Neural progenitor cell (in vitro differentiated cells): ENCODE measurements at regions not wholly inside any gene's neighbourhood (a gene's known extent, or its start where the extent isn't known, plus 50 kb on each side); places are given as distances from the start of the nearest gene placed in this dataset.

Source experiments
- DNase-seq: peaks from one replicate; pipeline ENCODE4 v3.0.0-alpha.2; 2016; ENCODE audit warnings: low spot score
- H2AFZ ChIP-seq: fragments of 200-600 bp; sonication (generic); replicated peaks from 2 replicates; pipeline ENCODE4 v1.6.1; 2016; ENCODE audit warnings: antibody characterized with exemption
- H3F3A ChIP-seq: fragments of 200-600 bp; sonication (generic); 2 replicates; pipeline ENCODE4 v1.6.1; 2016; ENCODE audit warnings: antibody characterized with exemption, low read depth
- H3K27ac ChIP-seq: fragments of 200-600 bp; sonication (generic); 2 replicates; pipeline ENCODE4 v1.5.1; 2016; ENCODE audit warnings: mild to moderate bottlenecking
- H3K27me3 ChIP-seq: fragments of 200-600 bp; sonication (generic); 2 replicates; pipeline ENCODE4 v1.6.1; 2016; ENCODE audit warnings: mild to moderate bottlenecking, moderate library complexity
- H3K36me3 ChIP-seq: fragments of 200-600 bp; sonication (generic); 2 replicates; pipeline ENCODE4 v1.5.1; 2016
- H3K4me1 ChIP-seq: fragments of 200-600 bp; sonication (generic); 2 replicates; pipeline ENCODE4 v1.6.1; 2016; ENCODE audit warnings: mixed run types
- H3K4me2 ChIP-seq: fragments of 200-600 bp; sonication (generic); 2 replicates; pipeline ENCODE4 v1.6.1; 2016
- H3K4me3 ChIP-seq: fragments of 200-600 bp; sonication (generic); 2 replicates; pipeline ENCODE4 v1.5.1; 2016
- H3K79me2 ChIP-seq: fragments of 200-600 bp; sonication (generic); 2 replicates; pipeline ENCODE4 v1.6.1; 2016; ENCODE audit warnings: low read depth
- H3K9ac ChIP-seq: fragments of 200-600 bp; sonication (generic); 2 replicates; pipeline ENCODE4 v1.6.1; 2016
- H3K9me3 ChIP-seq: fragments of 200-600 bp; sonication (generic); 2 replicates; pipeline ENCODE4 v1.5.1; 2016; ENCODE audit warnings: low read depth
- H4K20me1 ChIP-seq: fragments of 200-600 bp; sonication (generic); 2 replicates; pipeline ENCODE4 v1.6.1; 2016; ENCODE audit warnings: low read depth
- H3K27ac Mint-ChIP-seq: 3 replicates; pipeline ENCODE4 v1.8.0; 2021; ENCODE audit warnings: mixed read lengths
- H3K27me3 Mint-ChIP-seq: 2 replicates; pipeline ENCODE4 v1.8.0; 2022; ENCODE audit warnings: low read depth, mild to moderate bottlenecking, inconsistent platforms, moderate library complexity, mixed read lengths; ENCODE audit not compliant: insufficient read depth
- H3K36me3 Mint-ChIP-seq: 3 replicates; pipeline ENCODE4 v1.8.0; 2021; ENCODE audit warnings: mixed read lengths
- H3K4me1 Mint-ChIP-seq: 3 replicates; pipeline ENCODE4 v1.8.0; 2021; ENCODE audit warnings: mixed read lengths
- H3K4me3 Mint-ChIP-seq: 3 replicates; pipeline ENCODE4 v1.8.0; 2021; ENCODE audit warnings: mild to moderate bottlenecking, moderate library complexity, mixed read lengths
- H3K9me3 Mint-ChIP-seq: 3 replicates; pipeline ENCODE4 v1.8.0; 2020; ENCODE audit warnings: mixed read lengths
- EZH2 ChIP-seq: fragments of 200-600 bp; sonication (generic); IDR thresholded peaks from 2 replicates; pipeline ENCODE4 v1.6.1; 2017; ENCODE audit warnings: antibody characterized with exemption, mild to moderate bottlenecking, moderate library complexity
- EZH2phosphoT487 ChIP-seq: fragments of 200-600 bp; sonication (generic); IDR thresholded peaks from 2 replicates; pipeline ENCODE4 v1.6.1; 2017; ENCODE audit warnings: antibody characterized with exemption
- TF ChIP-seq, protein P1 (sequence below): fragments of 200-600 bp; sonication (generic); IDR thresholded peaks from 2 replicates; pipeline ENCODE4 v1.5.1; 2017; ENCODE audit warnings: antibody characterized with exemption, mild to moderate bottlenecking

DNA sequence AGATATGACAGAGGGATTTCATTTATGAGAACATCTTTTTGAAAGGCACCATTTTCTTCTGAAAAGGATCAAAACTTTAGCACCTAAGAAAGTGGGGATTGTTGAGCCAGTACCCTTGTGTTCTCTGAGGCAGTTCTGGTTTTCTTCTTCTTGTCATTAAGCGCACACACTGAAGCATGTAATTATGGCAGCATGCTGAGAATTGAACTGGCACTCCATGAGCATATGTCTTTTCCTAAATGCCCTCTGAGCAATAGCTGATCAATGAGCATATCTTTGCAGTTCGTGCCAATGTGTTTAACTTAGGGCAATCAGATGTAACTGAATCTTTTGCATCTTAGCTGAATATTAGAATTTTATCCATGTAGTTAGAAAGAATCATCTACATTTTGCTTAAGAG is 53.9 kb upstream of the VGLL3 start:
- no peak for DNase-seq
- Mint-ChIP-seq H3K9me3 (no peaks in the 10 kb centered on the region), H3K27me3 (peaks cover 2% of the 10 kb centered on the region), H3K36me3 (no peaks in the 10 kb centered on the region), H3K4me3 (no peak overlapping the region), H3K4me1 (no peaks in the 10 kb centered on the region), H3K27ac (no peak overlapping the region)
- H3F3A ChIP-seq: no peaks in the 10 kb centered on the region
- TF ChIP-seq EZH2: no peak
- TF ChIP-seq, protein P1, sequence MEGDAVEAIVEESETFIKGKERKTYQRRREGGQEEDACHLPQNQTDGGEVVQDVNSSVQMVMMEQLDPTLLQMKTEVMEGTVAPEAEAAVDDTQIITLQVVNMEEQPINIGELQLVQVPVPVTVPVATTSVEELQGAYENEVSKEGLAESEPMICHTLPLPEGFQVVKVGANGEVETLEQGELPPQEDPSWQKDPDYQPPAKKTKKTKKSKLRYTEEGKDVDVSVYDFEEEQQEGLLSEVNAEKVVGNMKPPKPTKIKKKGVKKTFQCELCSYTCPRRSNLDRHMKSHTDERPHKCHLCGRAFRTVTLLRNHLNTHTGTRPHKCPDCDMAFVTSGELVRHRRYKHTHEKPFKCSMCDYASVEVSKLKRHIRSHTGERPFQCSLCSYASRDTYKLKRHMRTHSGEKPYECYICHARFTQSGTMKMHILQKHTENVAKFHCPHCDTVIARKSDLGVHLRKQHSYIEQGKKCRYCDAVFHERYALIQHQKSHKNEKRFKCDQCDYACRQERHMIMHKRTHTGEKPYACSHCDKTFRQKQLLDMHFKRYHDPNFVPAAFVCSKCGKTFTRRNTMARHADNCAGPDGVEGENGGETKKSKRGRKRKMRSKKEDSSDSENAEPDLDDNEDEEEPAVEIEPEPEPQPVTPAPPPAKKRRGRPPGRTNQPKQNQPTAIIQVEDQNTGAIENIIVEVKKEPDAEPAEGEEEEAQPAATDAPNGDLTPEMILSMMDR: no peak
- TF ChIP-seq EZH2phosphoT487: no peak
- H3K27me3 ChIP-seq: no peaks in the 10 kb centered on the region
- no peaks in the 10 kb centered on the region for H3K4me1 ChIP-seq
- no peaks in the 10 kb centered on the region for H3K79me2 ChIP-seq
- H3K27ac ChIP-seq: no peak overlapping the region
- no peaks in the 10 kb centered on the region for H4K20me1 ChIP-seq
- H3K4me2 ChIP-seq: no peak overlapping the region
- H3K36me3 ChIP-seq: no peaks in the 10 kb centered on the region
- no peak overlapping the region for H3K4me3 ChIP-seq
- no peaks in the 10 kb centered on the region for H3K9me3 ChIP-seq
- H3K9ac ChIP-seq: no peak overlapping the region
- no peak overlapping the region for H2AFZ ChIP-seq

DNA sequence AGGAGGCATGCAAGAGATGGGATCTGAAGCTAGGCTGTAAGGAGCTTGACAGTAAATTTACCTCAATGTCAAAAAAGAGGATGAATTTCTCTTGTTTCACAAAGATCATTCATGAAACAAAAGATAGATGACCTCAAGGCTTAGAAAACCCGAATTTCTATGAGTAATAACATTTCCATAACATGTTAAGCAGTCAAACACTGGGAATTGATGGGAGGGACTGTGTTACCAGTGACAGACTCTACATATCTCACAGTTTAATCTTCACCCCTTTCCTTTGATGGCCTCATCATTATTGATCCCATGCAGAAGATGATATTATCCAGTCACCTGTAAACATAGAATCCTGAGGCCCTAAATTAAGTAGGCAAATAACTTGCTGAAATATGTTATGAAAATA is 53.5 kb upstream of the VGLL3 start:
- Histone ChIP-seq H3K4me2 (no peak overlapping the region), H3K79me2 (no peaks in the 10 kb centered on the region), H3K27me3 (no peaks in the 10 kb centered on the region), H3K9ac (no peak overlapping the region), H3K4me3 (no peak overlapping the region), H2AFZ (no peak overlapping the region), H3K9me3 (no peaks in the 10 kb centered on the region), H3K27ac (no peak overlapping the region), H3F3A (no peaks in the 10 kb centered on the region), H3K4me1 (no peaks in the 10 kb centered on the region), H4K20me1 (no peaks in the 10 kb centered on the region), H3K36me3 (no peaks in the 10 kb centered on the region)
- Mint-ChIP-seq H3K9me3 (no peaks in the 10 kb centered on the region), H3K4me3 (no peak overlapping the region), H3K36me3 (no peaks in the 10 kb centered on the region), H3K4me1 (no peaks in the 10 kb centered on the region), H3K27ac (no peak overlapping the region), H3K27me3 (peaks cover 2% of the 10 kb centered on the region)
- TF ChIP-seq EZH2phosphoT487 (no peak), EZH2 (no peak)
- TF ChIP-seq, protein P1: no peak
- DNase-seq: no peak

DNA sequence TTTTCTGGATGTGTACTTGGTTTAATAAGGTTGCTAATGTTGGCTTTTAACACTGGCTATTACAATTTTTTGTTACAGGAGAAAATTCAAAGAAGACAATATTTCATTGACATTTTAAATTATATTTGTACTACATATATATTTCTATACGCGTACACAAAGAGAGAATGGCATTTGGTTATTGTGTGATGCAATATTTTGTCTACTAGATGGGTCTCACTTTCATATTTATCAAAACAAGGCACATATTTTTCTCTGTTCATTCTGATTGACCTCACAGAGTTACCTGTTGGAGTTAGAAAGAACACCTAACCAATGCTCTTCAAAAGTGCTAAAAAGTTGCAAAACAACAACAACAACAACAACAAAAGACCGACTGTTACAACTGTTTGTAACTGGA is 50.2 kb upstream of the VGLL3 start:
- Histone ChIP-seq H3K9ac (no peak overlapping the region), H4K20me1 (no peaks in the 10 kb centered on the region), H3K4me2 (no peak overlapping the region), H3K27me3 (no peaks in the 10 kb centered on the region), H2AFZ (no peak overlapping the region), H3K4me1 (no peaks in the 10 kb centered on the region), H3F3A (no peaks in the 10 kb centered on the region), H3K4me3 (no peak overlapping the region), H3K79me2 (no peaks in the 10 kb centered on the region), H3K27ac (no peak overlapping the region), H3K36me3 (no peaks in the 10 kb centered on the region), H3K9me3 (no peaks in the 10 kb centered on the region)
- TF ChIP-seq EZH2phosphoT487: no peak
- TF ChIP-seq EZH2: no peak
- TF ChIP-seq, protein P1: no peak
- no peaks in the 10 kb centered on the region for H3K9me3 Mint-ChIP-seq
- no peak for DNase-seq
- H3K27me3 Mint-ChIP-seq: peaks cover 2% of the 10 kb centered on the region
- no peaks in the 10 kb centered on the region for H3K36me3 Mint-ChIP-seq
- no peak overlapping the region for H3K27ac Mint-ChIP-seq
- H3K4me1 Mint-ChIP-seq: no peaks in the 10 kb centered on the region
- H3K4me3 Mint-ChIP-seq: no peak overlapping the region
